ENCODE measurements at regions not wholly inside any gene's neighbourhood (a gene's known extent, or its start where the extent isn't known, plus 50 kb on each side); places are given as distances from the start of the nearest gene placed in this dataset.

DNA sequence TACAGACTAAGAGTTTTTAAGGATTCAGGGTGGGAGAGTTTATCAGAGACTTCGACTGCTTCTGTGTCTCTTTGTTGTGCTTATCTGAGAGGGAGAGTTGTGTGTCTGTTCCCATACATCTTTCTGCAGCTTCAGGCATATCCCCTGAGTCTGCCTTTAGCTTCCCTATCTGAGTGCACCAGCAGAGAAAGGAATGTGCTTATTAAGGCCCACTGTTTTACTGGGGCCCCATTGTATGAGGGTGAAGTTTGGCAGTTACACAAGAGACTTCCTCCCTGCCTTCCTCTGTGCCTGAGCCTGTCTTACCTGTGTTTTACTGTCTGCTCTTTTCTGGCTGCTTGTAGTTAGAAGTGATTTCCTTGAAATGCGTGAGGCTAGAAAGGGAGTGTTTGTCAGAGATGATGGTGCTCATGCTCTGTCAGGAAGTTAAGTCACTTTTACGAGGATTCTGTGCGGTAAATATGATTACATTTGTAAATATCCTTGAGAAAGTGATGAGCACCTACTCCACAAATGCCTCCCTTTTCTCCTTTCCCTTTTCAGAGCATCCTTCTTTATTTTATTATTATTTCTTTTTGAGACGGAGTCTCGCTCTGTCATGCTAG, 1228.9 kb upstream of the MIR17HG start (continued):
- TF ChIP-seq, protein P1, sequence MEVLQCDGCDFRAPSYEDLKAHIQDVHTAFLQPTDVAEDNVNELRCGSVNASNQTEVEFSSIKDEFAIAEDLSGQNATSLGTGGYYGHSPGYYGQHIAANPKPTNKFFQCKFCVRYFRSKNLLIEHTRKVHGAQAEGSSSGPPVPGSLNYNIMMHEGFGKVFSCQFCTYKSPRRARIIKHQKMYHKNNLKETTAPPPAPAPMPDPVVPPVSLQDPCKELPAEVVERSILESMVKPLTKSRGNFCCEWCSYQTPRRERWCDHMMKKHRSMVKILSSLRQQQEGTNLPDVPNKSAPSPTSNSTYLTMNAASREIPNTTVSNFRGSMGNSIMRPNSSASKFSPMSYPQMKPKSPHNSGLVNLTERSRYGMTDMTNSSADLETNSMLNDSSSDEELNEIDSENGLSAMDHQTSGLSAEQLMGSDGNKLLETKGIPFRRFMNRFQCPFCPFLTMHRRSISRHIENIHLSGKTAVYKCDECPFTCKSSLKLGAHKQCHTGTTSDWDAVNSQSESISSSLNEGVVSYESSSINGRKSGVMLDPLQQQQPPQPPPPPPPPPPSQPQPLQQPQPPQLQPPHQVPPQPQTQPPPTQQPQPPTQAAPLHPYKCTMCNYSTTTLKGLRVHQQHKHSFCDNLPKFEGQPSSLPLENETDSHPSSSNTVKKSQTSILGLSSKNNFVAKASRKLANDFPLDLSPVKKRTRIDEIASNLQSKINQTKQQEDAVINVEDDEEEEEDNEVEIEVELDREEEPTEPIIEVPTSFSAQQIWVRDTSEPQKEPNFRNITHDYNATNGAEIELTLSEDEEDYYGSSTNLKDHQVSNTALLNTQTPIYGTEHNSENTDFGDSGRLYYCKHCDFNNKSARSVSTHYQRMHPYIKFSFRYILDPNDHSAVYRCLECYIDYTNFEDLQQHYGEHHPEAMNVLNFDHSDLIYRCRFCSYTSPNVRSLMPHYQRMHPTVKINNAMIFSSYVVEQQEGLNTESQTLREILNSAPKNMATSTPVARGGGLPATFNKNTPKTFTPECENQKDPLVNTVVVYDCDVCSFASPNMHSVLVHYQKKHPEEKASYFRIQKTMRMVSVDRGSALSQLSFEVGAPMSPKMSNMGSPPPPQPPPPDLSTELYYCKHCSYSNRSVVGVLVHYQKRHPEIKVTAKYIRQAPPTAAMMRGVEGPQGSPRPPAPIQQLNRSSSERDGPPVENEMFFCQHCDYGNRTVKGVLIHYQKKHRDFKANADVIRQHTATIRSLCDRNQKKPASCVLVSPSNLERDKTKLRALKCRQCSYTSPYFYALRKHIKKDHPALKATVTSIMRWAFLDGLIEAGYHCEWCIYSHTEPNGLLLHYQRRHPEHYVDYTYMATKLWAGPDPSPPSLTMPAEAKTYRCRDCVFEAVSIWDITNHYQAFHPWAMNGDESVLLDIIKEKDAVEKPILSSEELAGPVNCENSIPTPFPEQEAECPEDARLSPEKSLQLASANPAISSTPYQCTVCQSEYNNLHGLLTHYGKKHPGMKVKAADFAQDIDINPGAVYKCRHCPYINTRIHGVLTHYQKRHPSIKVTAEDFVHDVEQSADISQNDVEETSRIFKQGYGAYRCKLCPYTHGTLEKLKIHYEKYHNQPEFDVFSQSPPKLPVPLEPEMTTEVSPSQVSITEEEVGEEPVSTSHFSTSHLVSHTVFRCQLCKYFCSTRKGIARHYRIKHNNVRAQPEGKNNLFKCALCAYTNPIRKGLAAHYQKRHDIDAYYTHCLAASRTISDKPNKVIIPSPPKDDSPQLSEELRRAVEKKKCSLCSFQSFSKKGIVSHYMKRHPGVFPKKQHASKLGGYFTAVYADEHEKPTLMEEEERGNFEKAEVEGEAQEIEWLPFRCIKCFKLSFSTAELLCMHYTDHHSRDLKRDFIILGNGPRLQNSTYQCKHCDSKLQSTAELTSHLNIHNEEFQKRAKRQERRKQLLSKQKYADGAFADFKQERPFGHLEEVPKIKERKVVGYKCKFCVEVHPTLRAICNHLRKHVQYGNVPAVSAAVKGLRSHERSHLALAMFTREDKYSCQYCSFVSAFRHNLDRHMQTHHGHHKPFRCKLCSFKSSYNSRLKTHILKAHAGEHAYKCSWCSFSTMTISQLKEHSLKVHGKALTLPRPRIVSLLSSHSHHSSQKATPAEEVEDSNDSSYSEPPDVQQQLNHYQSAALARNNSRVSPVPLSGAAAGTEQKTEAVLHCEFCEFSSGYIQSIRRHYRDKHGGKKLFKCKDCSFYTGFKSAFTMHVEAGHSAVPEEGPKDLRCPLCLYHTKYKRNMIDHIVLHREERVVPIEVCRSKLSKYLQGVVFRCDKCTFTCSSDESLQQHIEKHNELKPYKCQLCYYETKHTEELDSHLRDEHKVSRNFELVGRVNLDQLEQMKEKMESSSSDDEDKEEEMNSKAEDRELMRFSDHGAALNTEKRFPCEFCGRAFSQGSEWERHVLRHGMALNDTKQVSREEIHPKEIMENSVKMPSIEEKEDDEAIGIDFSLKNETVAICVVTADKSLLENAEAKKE (CRISPR knock-in tag; IDR thresholded peaks at IDR 0.05) = no peak
- TF ChIP-seq CTCF (conservative IDR thresholded peaks at IDR 0.05; ENCODE audit: low read depth in 2 of 2) (no peak), POLR2AphosphoS5 (IDR thresholded peaks at IDR 0.05; ENCODE audit: low read depth) (no peak), EZH2phosphoT487 (IDR thresholded peaks at IDR 0.05; ENCODE audit: unreplicated experiment) (no peak), STAT1 (IDR thresholded peaks at IDR 0.05; ENCODE audit: unreplicated experiment) (no peak), CREB1 (CRISPR knock-in tag; IDR thresholded peaks at IDR 0.05; ENCODE audit: low read depth) (no peak), EZH2 (IDR thresholded peaks at IDR 0.05; ENCODE audit: low read depth, unreplicated experiment) (no peak), JUNB (IDR thresholded peaks at IDR 0.05; ENCODE audit: unreplicated experiment) (no peak)

All from GM23338 (cell line).